PC-3 (cell line): ENCODE measurements at regions not wholly inside any gene's neighbourhood (a gene's known extent, or its start where the extent isn't known, plus 50 kb on each side); places are given as distances from the start of the nearest gene placed in this dataset.
"Not testable (repeated sequence)": the region's sequence is repeated elsewhere in the genome, so short reads cannot be mapped to it uniquely, and the experiment has no call there.

Source experiments
- ATAC-seq: fragments of 200-7000 bp; cut with Tn5 transposase; 2 replicates; pipeline ENCODE4 v1.9.1; 2020; ENCODE audit warnings: mild to moderate bottlenecking, moderate library complexity
- BruUV-seq: library from RNA; stranded (reverse); fragments of 400-500 nt; replicated peaks from 2 replicates; lab custom pipeline; 2021; lab: Mats Ljungman, UMichigan
- CTCF ChIA-PET: fragments of 300-600 bp; sonication (Branson Sonifier 250); formaldehyde crosslinking; loops from one replicate; lab custom pipeline; 2022; ENCODE audit warnings: antibody characterized with exemption; lab: Charles Lee
- POLR2A ChIA-PET: fragments of 300-600 bp; sonication (Branson Sonifier 250); formaldehyde crosslinking; loops from one replicate; lab custom pipeline; 2022; ENCODE audit warnings: antibody characterized with exemption; ENCODE audit not compliant: unreplicated experiment; lab: Charles Lee
- DNase-seq: peaks from one replicate; pipeline ENCODE4 v3.0.0-alpha.2; 2015
- H2AFZ ChIP-seq: fragments of 300-600 bp; sonication (generic); 2 replicates; pipeline ENCODE4 v1.6.0; 2016; ENCODE audit warnings: antibody characterized with exemption, low read length
- H3F3A ChIP-seq: fragments of 300-600 bp; sonication (generic); one replicate; pipeline ENCODE4 v1.6.0; 2017; ENCODE audit warnings: antibody characterized with exemption, low read length, control low read depth, mild to moderate bottlenecking; ENCODE audit not compliant: unreplicated experiment
- H3K27ac ChIP-seq: fragments of 300-600 bp; sonication (generic); 2 replicates; pipeline ENCODE4 v1.5.1; 2016; ENCODE audit warnings: mild to moderate bottlenecking, low read length
- H3K27me3 ChIP-seq: fragments of 300-600 bp; sonication (generic); 2 replicates; pipeline ENCODE4 v1.6.1; 2016; ENCODE audit warnings: low read length, mixed read lengths
- H3K36me3 ChIP-seq: fragments of 300-600 bp; sonication (generic); 2 replicates; pipeline ENCODE4 v1.6.1; 2016; ENCODE audit warnings: low read depth, mixed run types, low read length, mixed read lengths
- H3K4me1 ChIP-seq: fragments of 300-600 bp; sonication (generic); 2 replicates; pipeline ENCODE4 v1.5.1; 2016; ENCODE audit warnings: low read length; ENCODE audit not compliant: insufficient read depth
- H3K4me2 ChIP-seq: fragments of 300-600 bp; sonication (generic); 2 replicates; pipeline ENCODE4 v1.6.0; 2016; ENCODE audit warnings: low read length
- H3K4me3 ChIP-seq: fragments of 300-600 bp; sonication (generic); 2 replicates; pipeline ENCODE4 v1.5.1; 2016; ENCODE audit warnings: mild to moderate bottlenecking, low read length, mixed read lengths
- H3K79me2 ChIP-seq: fragments of 300-600 bp; sonication (generic); 2 replicates; pipeline ENCODE4 v1.6.1; 2017; ENCODE audit warnings: low read length, mixed read lengths
- H3K9ac ChIP-seq: fragments of 300-600 bp; sonication (generic); 2 replicates; pipeline ENCODE4 v1.6.0; 2016; ENCODE audit warnings: mild to moderate bottlenecking, low read length
- H3K9me2 ChIP-seq: fragments of 300-600 bp; sonication (generic); replicated peaks from 2 replicates; pipeline ENCODE4 v1.6.1; 2016; ENCODE audit warnings: mixed run types, low read length, mixed read lengths
- H3K9me3 ChIP-seq: fragments of 300-600 bp; sonication (generic); 2 replicates; pipeline ENCODE4 v1.6.1; 2016; ENCODE audit warnings: low read length, mixed read lengths
- H4K20me1 ChIP-seq: fragments of 300-600 bp; sonication (generic); 2 replicates; pipeline ENCODE4 v1.6.1; 2016; ENCODE audit warnings: low read length, mixed read lengths
- CTCF ChIP-seq: fragments of 300-600 bp; sonication (generic); conservative IDR thresholded peaks from 2 replicates; pipeline ENCODE4 v1.5.1; 2017; ENCODE audit warnings: antibody characterized with exemption, low read depth, mild to moderate bottlenecking, low read length
- EZH2 ChIP-seq: fragments of 300-600 bp; sonication (generic); IDR thresholded peaks from one replicate; pipeline ENCODE4 v1.6.1; 2017; ENCODE audit warnings: antibody characterized with exemption, mild to moderate bottlenecking, low read length; ENCODE audit not compliant: unreplicated experiment
- EZH2phosphoT487 ChIP-seq: fragments of 300-600 bp; sonication (generic); IDR thresholded peaks from 2 replicates; pipeline ENCODE4 v1.6.1; 2018; ENCODE audit warnings: mild to moderate bottlenecking, antibody characterized with exemption, low read length, borderline replicate concordance
- intact Hi-C: fragments of 100-400 bp; cut with micrococcal nuclease; formaldehyde crosslinking; loops from 2 replicates; pipeline ENCODE4 v1.9.0; 2023

DNA sequence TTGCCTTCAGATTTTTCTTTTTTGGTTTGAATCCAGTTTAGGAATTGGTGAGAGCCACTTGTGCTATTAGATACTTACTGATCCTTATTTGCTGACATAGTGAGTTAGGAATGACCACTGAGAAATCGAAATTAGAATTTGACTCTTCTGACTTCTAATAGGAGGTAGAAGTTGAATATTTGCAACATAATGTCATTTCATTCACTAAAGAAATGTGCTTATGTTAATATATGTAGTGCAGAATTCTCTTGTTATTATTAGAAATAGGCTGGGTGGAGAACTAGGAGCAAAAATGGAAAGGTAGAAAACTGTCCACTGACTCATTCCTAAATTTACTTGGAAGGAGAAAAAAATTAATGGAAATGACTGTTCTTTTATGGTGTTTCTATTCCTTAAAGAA, 538.2 kb upstream of the SGO1 start:
- POLR2A ChIA-PET, result no interaction called here
- no peak overlapping the region for H3K27ac ChIP-seq
- H4K20me1 ChIP-seq, result no peaks in the 10 kb centered on the region
- TF ChIP-seq EZH2phosphoT487 (no peak), EZH2 (no peak), CTCF (no peak)
- H3K9me2 ChIP-seq, result no peaks in the 10 kb centered on the region
- DNase-seq (no peak), ATAC-seq (no peak)
- H3K27me3 ChIP-seq, result no peaks in the 10 kb centered on the region
- CTCF ChIA-PET, result no interaction called here
- H3K4me3 ChIP-seq, result no peak overlapping the region
- no peak overlapping the region for H2AFZ ChIP-seq
- H3K9me3 ChIP-seq, result 0 out of 2 replicates have a peak, but pooled peaks cover 8% of the 10 kb centered on the region
- H3F3A ChIP-seq, result no peaks in the 10 kb centered on the region
- H3K4me1 ChIP-seq, result no peaks in the 10 kb centered on the region
- intact Hi-C loops, result no loop called here
- H3K79me2 ChIP-seq, result no peaks in the 10 kb centered on the region
- no peaks in the 10 kb centered on the region for H3K36me3 ChIP-seq
- no TSS peak for BruUV-seq
- no peak overlapping the region for H3K9ac ChIP-seq
- H3K4me2 ChIP-seq, result no peak overlapping the region

DNA sequence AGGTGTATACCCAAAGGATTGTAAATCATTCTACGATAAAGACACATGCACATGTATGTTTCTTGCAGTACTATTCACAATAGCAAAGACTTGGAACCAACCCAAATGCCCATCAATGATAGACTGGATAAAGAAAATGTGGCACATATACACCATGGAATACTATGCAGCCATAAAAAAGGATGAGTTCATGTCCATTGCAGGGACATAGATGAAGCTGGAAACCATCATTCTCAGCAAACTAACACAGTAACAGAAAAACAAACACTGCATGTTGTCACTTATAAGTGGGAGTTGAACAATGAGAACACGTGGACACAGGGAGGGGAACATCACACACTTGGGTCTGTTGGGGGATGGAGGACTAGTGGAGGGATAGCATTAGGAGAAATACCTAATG, 530.4 kb upstream of the SGO1 start:
- H3K4me3 ChIP-seq, H3K9me3 ChIP-seq, H3F3A ChIP-seq, H3K9me2 ChIP-seq, H3K9ac ChIP-seq, POLR2A ChIA-PET, H3K79me2 ChIP-seq, CTCF ChIA-PET, H4K20me1 ChIP-seq, H2AFZ ChIP-seq, H3K36me3 ChIP-seq, H3K27ac ChIP-seq, intact Hi-C loops, DNase-seq, H3K27me3 ChIP-seq, BruUV-seq, ATAC-seq, H3K4me2 ChIP-seq, H3K4me1 ChIP-seq: not testable (repeated sequence)

- H2AFZ ChIP-seq, result no peak overlapping the region
- BruUV-seq, result no TSS peak
- no peaks in the 10 kb centered on the region for H4K20me1 ChIP-seq
- H3K9me3 ChIP-seq, result 0 out of 2 replicates have a peak, but pooled peaks cover 3% of the 10 kb centered on the region
- CTCF ChIA-PET, result no interaction called here
- H3K9ac ChIP-seq, result no peak overlapping the region
- no peak overlapping the region for H3K27ac ChIP-seq
- H3K79me2 ChIP-seq, result no peaks in the 10 kb centered on the region
- no peaks in the 10 kb centered on the region for H3K36me3 ChIP-seq
- no peak for TF ChIP-seq CTCF
- no peak for TF ChIP-seq EZH2phosphoT487
- no peak for TF ChIP-seq EZH2
- no peaks in the 10 kb centered on the region for H3F3A ChIP-seq
- POLR2A ChIA-PET, result no interaction called here
- H3K9me2 ChIP-seq, result no peaks in the 10 kb centered on the region
- no peaks in the 10 kb centered on the region for H3K27me3 ChIP-seq
- no peaks in the 10 kb centered on the region for H3K4me1 ChIP-seq
- no peak overlapping the region for H3K4me3 ChIP-seq
- intact Hi-C loops, result no loop called here
- H3K4me2 ChIP-seq, result no peak overlapping the region
- DNase-seq (no peak), ATAC-seq (no peak)
Observed at GRCh38 chr3:20701641-20702040, 515.6 kb upstream of the SGO1 start.
